H1 (cell line): ENCODE measurements at regions not wholly inside any gene's neighbourhood (a gene's known extent, or its start where the extent isn't known, plus 50 kb on each side); places are given as distances from the start of the nearest gene placed in this dataset.

Source experiments
- BACH1 ChIP-seq: IDR thresholded peaks from 2 replicates; pipeline ENCODE4 v1.6.1; 2012; ENCODE audit warnings: low read length, improper control_type of control experiment
- CHD2 ChIP-seq: IDR thresholded peaks from 2 replicates; pipeline ENCODE4 v1.6.1; 2012; ENCODE audit warnings: low read length, improper control_type of control experiment
- EP300 ChIP-seq, 2 experiments: IDR thresholded peaks; 1 replicate in 1 of 2; 2 replicates in 1 of 2; pipeline ENCODE4 v1.6.1; 2011 to 2012; ENCODE audit warnings: low read depth in 2 of 2, low read length in 2 of 2, mild to moderate bottlenecking in 2 of 2, borderline replicate concordance in 1 of 2, inconsistent platforms in 1 of 2, moderate library complexity in 1 of 2
- HDAC2 ChIP-seq, 2 experiments: fragments of 300-600 bp in 1 of 2; sonication (generic) in 1 of 2; IDR thresholded peaks; 2 replicates each; pipeline ENCODE4 v1.6.1; 2011 to 2012; ENCODE audit warnings: low read depth in 2 of 2, low read length in 2 of 2, mild to moderate bottlenecking in 2 of 2, moderate library complexity in 2 of 2, borderline replicate concordance in 1 of 2, inconsistent platforms in 1 of 2
- NRF1 ChIP-seq: IDR thresholded peaks from 2 replicates; pipeline ENCODE4 v1.6.1; 2011; ENCODE audit warnings: mild to moderate bottlenecking, low read depth, low read length, improper control_type of control experiment
- POLR2A ChIP-seq, 2 experiments: IDR thresholded peaks; 1 replicate in 1 of 2; 2 replicates in 1 of 2; pipeline ENCODE4 v1.6.1; 2011; ENCODE audit warnings: low read depth in 2 of 2, low read length in 2 of 2, mild to moderate bottlenecking in 2 of 2; ENCODE audit errors: control extremely low read depth in 1 of 2
- POU5F1 ChIP-seq: IDR thresholded peaks from 2 replicates; pipeline ENCODE4 v1.6.1; 2011; ENCODE audit warnings: low read depth, mild to moderate bottlenecking, low read length, moderate library complexity
- SAP30 ChIP-seq: fragments of 300-600 bp; sonication (generic); IDR thresholded peaks from 2 replicates; pipeline ENCODE4 v1.7.1; 2012; ENCODE audit warnings: low read length, moderate library complexity, mild to moderate bottlenecking, inconsistent platforms; ENCODE audit not compliant: insufficient read depth, insufficient replicate concordance
- SP1 ChIP-seq: IDR thresholded peaks from 2 replicates; pipeline ENCODE4 v1.6.1; 2011; ENCODE audit warnings: low read depth, low read length
- SP4 ChIP-seq: IDR thresholded peaks from 2 replicates; pipeline ENCODE4 v1.6.1; 2012; ENCODE audit warnings: low read length, inconsistent platforms

- TF ChIP-seq SAP30 (no peak), CHD2 (no peak), SP4 (no peak), BACH1 (no peak), POLR2A (IDR thresholded peaks at IDR 0.05; ENCODE audit: control extremely low read depth in 1 of 2, low read depth in 2 of 2, low read length in 2 of 2) (no peak), SP1 (no peak), EP300 (IDR thresholded peaks at IDR 0.05; ENCODE audit: borderline replicate concordance in 1 of 2, low read depth in 2 of 2, low read length in 2 of 2) (no peak), NRF1 (no peak), POU5F1 (no peak), HDAC2 (IDR thresholded peaks at IDR 0.05; ENCODE audit: borderline replicate concordance in 1 of 2, low read depth in 2 of 2, low read length in 2 of 2) (no peak)
- TF ChIP-seq, all 59 proteins: peak for 0
Observed at GRCh38 chr5:92455011-92455410, 1071.9 kb upstream of the ARRDC3 start (continued).
